MM.1S (cell line): ENCODE measurements at regions not wholly inside any gene's neighbourhood (a gene's known extent, or its start where the extent isn't known, plus 50 kb on each side); places are given as distances from the start of the nearest gene placed in this dataset.
"Not testable (repeated sequence)": the region's sequence is repeated elsewhere in the genome, so short reads cannot be mapped to it uniquely, and the experiment has no call there.

Source experiments
- DNase-seq: peaks from one replicate; pipeline ENCODE4 v3.0.0-alpha.2; 2015
- H2AFZ ChIP-seq: fragments of 300-600 bp; sonication (generic); 2 replicates; pipeline ENCODE4 v1.6.0; 2016; ENCODE audit warnings: antibody characterized with exemption, low read length
- H3F3A ChIP-seq: fragments of 300-600 bp; sonication (generic); 2 replicates; pipeline ENCODE4 v1.6.1; 2016; ENCODE audit warnings: mild to moderate bottlenecking, antibody characterized with exemption, low read length, moderate library complexity, mixed read lengths; ENCODE audit not compliant: insufficient read depth
- H3K27ac ChIP-seq: fragments of 300-600 bp; sonication (generic); 2 replicates; pipeline ENCODE4 v1.5.1; 2016; ENCODE audit warnings: mild to moderate bottlenecking, low read length
- H3K27me3 ChIP-seq: fragments of 300-600 bp; sonication (generic); replicated peaks from 2 replicates; pipeline ENCODE4 v1.6.0; 2016; ENCODE audit warnings: low read length; ENCODE audit not compliant: insufficient read depth
- H3K36me3 ChIP-seq: fragments of 300-600 bp; sonication (generic); replicated peaks from 2 replicates; pipeline ENCODE4 v1.6.1; 2016; ENCODE audit warnings: mild to moderate bottlenecking, low read length, mixed read lengths; ENCODE audit not compliant: insufficient read depth
- H3K4me1 ChIP-seq: fragments of 300-600 bp; sonication (generic); 2 replicates; pipeline ENCODE4 v1.6.1; 2016; ENCODE audit warnings: low read length, mixed read lengths
- H3K4me2 ChIP-seq: fragments of 300-600 bp; sonication (generic); 2 replicates; pipeline ENCODE4 v1.6.0; 2016; ENCODE audit warnings: low read depth, low read length
- H3K4me3 ChIP-seq: fragments of 300-600 bp; sonication (generic); 2 replicates; pipeline ENCODE4 v1.5.1; 2016; ENCODE audit warnings: low read length, mixed read lengths
- H3K79me2 ChIP-seq: fragments of 300-600 bp; sonication (generic); 2 replicates; pipeline ENCODE4 v1.6.1; 2016; ENCODE audit warnings: mixed run types, low read length, mixed read lengths
- H3K9ac ChIP-seq: fragments of 300-600 bp; sonication (generic); 2 replicates; pipeline ENCODE4 v1.6.1; 2016; ENCODE audit warnings: low read length, mixed read lengths
- H3K9me2 ChIP-seq: fragments of 300-600 bp; sonication (generic); replicated peaks from 2 replicates; pipeline ENCODE4 v1.6.1; 2016; ENCODE audit warnings: mild to moderate bottlenecking, low read length, mixed read lengths; ENCODE audit not compliant: insufficient read depth
- H3K9me3 ChIP-seq: fragments of 300-600 bp; sonication (generic); replicated peaks from 2 replicates; pipeline ENCODE4 v1.6.1; 2016; ENCODE audit warnings: mild to moderate bottlenecking, low read length, mixed read lengths; ENCODE audit not compliant: insufficient read depth
- H4K20me1 ChIP-seq: fragments of 300-600 bp; sonication (generic); 2 replicates; pipeline ENCODE4 v1.6.1; 2016; ENCODE audit warnings: mild to moderate bottlenecking, low read length, moderate library complexity, mixed read lengths; ENCODE audit not compliant: insufficient read depth
- EZH2 ChIP-seq: fragments of 300-600 bp; sonication (generic); optimal IDR thresholded peaks from 2 replicates; pipeline ENCODE3; 2017; ENCODE audit warnings: low read depth, mild to moderate bottlenecking, antibody characterized with exemption, low read length, mixed read lengths
- EZH2phosphoT487 ChIP-seq: fragments of 300-600 bp; sonication (generic); IDR thresholded peaks from 2 replicates; pipeline ENCODE4 v1.6.1; 2018; ENCODE audit warnings: antibody characterized with exemption, low read length
- TF ChIP-seq, protein P1 (sequence below): fragments of 300-600 bp; sonication (generic); IDR thresholded peaks from 2 replicates; pipeline ENCODE4 v1.5.1; 2016; ENCODE audit warnings: antibody characterized with exemption, low read length, mixed read lengths

DNA sequence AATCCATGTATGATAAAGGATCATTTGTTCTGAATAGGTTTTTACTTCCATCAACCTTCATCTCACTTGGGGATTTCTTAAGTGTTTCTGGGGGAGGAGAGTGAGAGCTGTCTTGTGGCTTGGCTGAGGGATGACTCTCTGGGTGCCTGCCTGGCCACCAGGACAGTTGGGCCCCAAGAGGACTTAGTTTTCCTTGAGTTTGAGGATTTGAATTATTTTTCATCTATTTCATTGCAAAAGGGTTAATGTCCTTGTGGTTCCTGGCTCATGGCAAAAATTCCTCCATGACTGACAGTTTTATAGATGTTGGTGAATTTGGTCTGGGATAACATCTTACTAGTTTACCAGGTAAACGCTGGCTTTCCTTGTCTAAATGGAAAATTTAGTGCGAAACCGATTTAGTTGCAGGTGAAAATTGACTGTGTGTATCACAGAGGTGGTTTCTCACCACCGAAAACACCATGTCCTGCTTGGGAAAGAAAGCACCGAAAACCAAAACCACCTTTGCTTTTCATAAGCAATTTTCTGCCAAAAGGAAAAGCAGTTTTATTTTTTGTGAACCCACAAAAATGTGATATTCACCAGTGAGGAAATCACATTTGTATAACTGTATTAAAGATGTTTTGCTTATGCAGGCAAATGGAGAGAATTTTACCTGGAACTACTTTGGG, 331.3 kb upstream of the SFRP2 start:
- peak; percentile 78 for DNase-seq
- TF ChIP-seq EZH2, result no peak
- TF ChIP-seq EZH2phosphoT487, result peak; percentile 99
- Histone ChIP-seq H3K27me3 (peaks cover 88% of the 10 kb centered on the region), H3K4me3 (no peak overlapping the region), H3K9ac (no peak overlapping the region), H3K27ac (no peak overlapping the region), H3K36me3 (no peaks in the 10 kb centered on the region), H3K9me2 (no peaks in the 10 kb centered on the region), H3K79me2 (no peaks in the 10 kb centered on the region), H3F3A (0 out of 2 replicates have a peak, but pooled peaks cover 4% of the 10 kb centered on the region), H3K9me3 (no peaks in the 10 kb centered on the region), H3K4me1 (no peaks in the 10 kb centered on the region), H2AFZ (no peak overlapping the region), H3K4me2 (no peak overlapping the region), H4K20me1 (no peaks in the 10 kb centered on the region)

DNA sequence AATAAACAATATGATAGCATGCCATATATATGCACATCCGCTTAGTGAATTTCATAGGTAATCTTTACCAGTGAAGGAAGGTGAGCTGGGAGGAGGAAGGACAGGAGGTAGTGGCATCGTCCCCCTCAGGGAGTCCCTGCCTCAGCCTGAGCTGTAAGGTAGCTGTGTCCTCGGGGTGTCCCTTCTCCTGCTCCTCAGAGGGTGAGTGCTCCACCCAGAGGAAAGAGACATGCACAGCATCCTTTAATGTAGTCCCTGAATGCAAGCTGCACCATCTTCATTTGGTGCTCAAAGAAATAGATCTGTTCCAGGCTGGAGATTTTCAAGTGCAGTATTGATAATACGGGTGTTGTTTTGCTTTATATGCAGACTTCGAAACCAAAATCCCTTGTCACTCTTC, 330.4 kb upstream of the SFRP2 start:
- H3K9ac ChIP-seq, result no peak overlapping the region
- H2AFZ ChIP-seq, result no peak overlapping the region
- peaks cover 84% of the 10 kb centered on the region for H3K27me3 ChIP-seq
- H3K4me2 ChIP-seq, result no peak overlapping the region
- no peak overlapping the region for H3K4me3 ChIP-seq
- H3K27ac ChIP-seq, result no peak overlapping the region
- no peaks in the 10 kb centered on the region for H3K36me3 ChIP-seq
- H3K9me2 ChIP-seq, result no peaks in the 10 kb centered on the region
- DNase-seq, result no peak
- 0 out of 2 replicates have a peak, but pooled peaks cover 4% of the 10 kb centered on the region for H3F3A ChIP-seq
- no peaks in the 10 kb centered on the region for H3K9me3 ChIP-seq
- H4K20me1 ChIP-seq, result no peaks in the 10 kb centered on the region
- H3K79me2 ChIP-seq, result no peaks in the 10 kb centered on the region
- TF ChIP-seq, protein P1, sequence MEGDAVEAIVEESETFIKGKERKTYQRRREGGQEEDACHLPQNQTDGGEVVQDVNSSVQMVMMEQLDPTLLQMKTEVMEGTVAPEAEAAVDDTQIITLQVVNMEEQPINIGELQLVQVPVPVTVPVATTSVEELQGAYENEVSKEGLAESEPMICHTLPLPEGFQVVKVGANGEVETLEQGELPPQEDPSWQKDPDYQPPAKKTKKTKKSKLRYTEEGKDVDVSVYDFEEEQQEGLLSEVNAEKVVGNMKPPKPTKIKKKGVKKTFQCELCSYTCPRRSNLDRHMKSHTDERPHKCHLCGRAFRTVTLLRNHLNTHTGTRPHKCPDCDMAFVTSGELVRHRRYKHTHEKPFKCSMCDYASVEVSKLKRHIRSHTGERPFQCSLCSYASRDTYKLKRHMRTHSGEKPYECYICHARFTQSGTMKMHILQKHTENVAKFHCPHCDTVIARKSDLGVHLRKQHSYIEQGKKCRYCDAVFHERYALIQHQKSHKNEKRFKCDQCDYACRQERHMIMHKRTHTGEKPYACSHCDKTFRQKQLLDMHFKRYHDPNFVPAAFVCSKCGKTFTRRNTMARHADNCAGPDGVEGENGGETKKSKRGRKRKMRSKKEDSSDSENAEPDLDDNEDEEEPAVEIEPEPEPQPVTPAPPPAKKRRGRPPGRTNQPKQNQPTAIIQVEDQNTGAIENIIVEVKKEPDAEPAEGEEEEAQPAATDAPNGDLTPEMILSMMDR, result no peak
- TF ChIP-seq EZH2phosphoT487 (no peak), EZH2 (no peak)
- no peaks in the 10 kb centered on the region for H3K4me1 ChIP-seq

DNA sequence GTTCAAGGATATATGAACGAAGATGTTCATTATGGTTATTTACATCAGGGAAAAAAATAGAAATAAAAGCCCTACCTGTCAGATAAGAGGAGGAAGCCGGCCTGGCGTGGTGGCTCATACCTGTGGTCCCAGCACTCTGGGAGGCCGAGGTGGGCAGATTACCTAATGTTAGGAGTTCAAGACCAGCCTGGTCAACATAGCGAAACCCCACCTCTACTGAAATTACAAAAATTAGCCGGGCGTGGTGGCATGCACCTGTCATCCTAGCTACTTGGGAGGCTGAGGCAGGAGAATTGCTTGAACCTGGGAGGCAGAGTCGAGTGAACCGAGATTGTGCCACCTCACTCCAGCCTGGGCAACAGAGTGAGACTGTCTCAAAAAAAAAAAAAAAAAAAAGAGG, 328.8 kb upstream of the SFRP2 start:
- not testable (repeated sequence) for DNase-seq, H3K9me3 ChIP-seq, H3K27ac ChIP-seq, H4K20me1 ChIP-seq, H3K4me2 ChIP-seq, H3K9ac ChIP-seq, H3K9me2 ChIP-seq, H3F3A ChIP-seq, H3K36me3 ChIP-seq, H3K4me1 ChIP-seq, H2AFZ ChIP-seq, H3K79me2 ChIP-seq, H3K4me3 ChIP-seq
- H3K27me3 ChIP-seq, result peaks cover 74% of the 10 kb centered on the region

DNA sequence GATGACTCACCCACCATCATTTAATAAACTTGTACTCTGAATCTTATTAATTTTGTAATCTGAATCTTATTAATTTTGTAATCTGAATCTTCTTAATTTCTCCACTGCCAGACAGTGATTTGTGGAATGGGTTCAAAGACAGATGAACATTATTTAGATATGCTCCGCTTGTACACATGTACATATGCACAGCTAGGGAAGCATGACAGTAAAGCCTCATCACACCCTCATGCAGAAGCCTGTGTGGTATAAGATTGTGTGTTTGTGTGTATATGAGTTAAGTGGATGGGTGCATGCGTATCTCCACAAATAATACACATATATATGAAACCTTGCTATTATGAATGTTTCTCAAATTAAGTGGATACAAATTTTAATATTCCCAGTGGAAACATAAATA, 318.5 kb upstream of the SFRP2 start:
- Histone ChIP-seq H3K9me2 (no peaks in the 10 kb centered on the region), H3F3A (no peaks in the 10 kb centered on the region), H2AFZ (no peak overlapping the region), H3K4me2 (no peak overlapping the region), H3K27me3 (no peaks in the 10 kb centered on the region; the same call in 1 of the 2 replicates), H3K4me3 (no peak overlapping the region), H3K36me3 (no peaks in the 10 kb centered on the region), H3K4me1 (no peaks in the 10 kb centered on the region), H4K20me1 (no peaks in the 10 kb centered on the region), H3K9me3 (no peaks in the 10 kb centered on the region), H3K79me2 (no peaks in the 10 kb centered on the region), H3K9ac (no peak overlapping the region), H3K27ac (no peak overlapping the region)
- no peak for DNase-seq
- TF ChIP-seq EZH2phosphoT487, result no peak
- no peak for TF ChIP-seq EZH2
- TF ChIP-seq, protein P1, result no peak
